HG03025 (cell line): ENCODE measurements at regions not wholly inside any gene's neighbourhood (a gene's known extent, or its start where the extent isn't known, plus 50 kb on each side); places are given as distances from the start of the nearest gene placed in this dataset.

Experiments
- ATAC-seq: cut with Tn5 transposase; IDR thresholded peaks from one replicate; pipeline ENCODE4 v1.9.1; 2021; ENCODE audit warnings: mild to moderate bottlenecking, moderate library complexity; ENCODE audit not compliant: unreplicated experiment, low FRiP score

DNA sequence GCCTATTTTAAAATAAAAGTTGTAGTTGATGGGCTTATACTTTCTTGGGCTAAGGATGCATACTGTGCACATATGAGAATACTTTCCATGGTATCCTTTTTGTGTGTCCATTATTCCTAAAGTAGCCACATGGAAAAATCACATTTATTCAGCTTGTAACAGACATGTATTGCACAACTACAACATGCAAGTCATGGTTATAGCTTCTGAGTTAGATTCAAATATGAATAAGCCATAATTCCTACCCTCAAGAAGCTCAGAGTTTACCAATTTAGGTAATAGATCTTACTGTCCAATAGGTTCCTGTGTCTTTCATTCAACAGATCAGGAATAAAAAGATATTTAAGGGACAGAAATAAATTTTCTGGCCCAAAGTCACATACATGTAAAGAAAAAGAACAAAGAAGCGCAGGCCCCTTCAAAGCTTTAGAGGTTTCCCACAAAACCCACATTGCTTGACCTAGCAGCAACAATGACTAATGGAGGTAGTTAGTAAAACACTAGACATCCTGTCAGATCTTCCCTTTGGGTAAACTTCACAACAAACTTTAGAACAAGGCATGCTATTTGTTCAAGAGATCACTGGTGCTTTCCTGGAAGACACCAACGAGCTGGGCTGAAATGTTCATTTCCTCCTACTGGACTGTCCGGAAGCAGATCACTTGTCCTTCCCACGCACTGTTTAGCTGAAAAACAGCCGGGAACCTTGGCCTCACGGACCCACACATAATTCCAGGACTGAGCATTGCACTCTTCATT is 78.4 kb upstream of the ITGA1 start:
- no peak for ATAC-seq

DNA sequence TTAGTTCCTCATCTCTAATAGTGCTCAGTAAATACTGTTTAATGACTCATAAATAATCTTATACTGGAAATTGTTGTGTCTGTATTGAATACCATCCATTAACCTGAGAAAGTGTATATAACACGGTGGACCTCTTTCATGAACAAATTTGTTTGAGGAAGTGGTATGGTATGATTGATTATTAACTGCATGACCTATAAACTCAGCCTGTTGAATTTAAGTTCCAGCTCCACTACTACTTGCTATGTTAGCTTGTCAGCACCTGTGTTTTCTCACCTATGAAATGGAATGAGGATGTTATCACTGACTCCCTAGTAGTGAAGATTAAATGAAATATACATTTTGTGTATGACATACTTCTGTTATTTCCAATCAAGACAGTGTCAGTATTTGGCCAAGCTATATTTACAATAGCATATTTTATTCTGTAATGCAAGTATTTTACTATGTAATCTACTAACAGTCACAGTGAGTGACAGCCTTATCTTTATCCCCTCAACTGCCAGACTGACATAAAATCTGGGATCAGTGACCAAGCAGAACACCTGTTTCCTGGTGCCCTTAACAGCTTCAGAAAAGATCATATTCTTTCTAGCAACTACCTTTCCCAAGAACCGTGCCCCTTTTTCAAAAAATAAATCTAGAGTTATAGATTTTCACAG is 77.3 kb upstream of the ITGA1 start:
- no peak for ATAC-seq

DNA sequence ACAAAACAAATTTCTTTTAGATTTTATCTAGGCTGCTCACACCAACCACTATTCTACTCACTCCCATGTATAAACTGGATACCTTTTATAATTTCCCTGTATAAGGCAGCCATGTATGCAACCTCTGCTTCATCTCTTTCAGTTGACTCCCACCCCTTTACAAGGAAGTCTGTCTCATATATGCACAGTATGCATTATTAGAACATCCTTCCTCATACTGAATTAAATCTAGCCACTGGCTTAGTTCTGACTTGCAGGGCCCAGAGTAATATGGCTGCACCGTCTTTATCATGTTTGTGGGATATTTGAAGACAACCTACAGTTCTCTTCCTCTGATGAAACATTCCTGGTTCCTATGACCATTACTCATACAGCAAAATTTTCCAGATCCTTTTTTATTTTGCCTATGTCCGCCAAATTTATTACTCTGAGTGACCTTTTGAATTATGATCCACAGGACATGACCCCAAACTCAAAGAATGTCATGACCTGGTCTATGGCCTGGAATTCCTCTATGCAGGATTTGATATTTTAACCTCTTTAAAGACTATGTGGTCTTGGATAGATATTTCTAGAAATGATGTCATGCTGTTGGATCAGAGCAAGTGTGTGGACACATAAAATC is 76.6 kb upstream of the ITGA1 start:
- no peak for ATAC-seq

DNA sequence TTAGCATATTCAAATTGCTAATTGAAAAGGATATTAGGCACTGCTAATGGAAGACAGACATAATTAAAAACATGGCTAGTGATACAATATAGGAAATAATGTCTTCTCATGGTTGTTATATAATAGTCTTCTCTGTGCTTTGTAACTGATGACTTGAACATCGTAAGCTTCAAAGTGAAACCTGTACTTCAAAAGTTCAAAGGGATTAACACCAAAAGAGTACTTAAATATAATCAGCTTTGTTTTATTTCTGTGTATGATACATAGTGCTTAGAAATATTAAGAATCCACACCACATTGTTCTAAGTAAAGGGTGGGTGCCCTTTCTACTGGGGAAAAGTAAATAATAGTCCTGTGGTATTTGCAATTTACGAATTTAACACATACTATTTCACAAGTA is 75.4 kb upstream of the ITGA1 start:
- no peak for ATAC-seq

DNA sequence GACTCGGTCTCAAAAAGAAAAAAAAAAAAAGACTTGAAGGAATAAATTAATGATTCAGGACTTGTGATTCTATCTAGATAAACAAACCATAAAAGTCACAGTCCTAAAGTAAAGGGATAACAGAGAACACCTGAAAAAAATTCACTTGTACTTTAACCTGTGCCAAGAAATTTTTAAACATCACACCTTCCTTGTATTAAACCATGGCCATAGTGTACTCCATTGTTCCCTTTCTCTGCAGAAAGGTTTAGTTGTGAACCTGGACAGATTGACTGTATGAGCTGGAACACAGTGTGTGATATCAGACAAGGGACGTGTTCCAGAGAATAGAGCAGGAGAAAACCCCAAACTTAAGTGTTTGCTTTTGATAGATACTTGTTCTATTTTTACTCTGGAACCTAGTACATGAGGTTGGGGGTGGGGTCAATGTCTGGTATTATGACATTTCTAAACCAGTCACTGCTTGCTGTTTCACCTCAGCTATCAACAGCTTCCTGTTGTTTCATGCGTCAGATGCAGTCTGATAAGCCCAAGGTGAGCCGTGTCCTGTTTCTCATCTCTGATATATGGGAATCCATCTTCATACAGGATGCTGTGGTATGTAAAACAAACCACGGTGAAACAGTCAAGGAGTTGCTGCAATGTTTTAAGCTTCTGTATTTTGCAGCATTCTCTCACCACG is 62.5 kb upstream of the ITGA1 start:
- ATAC-seq: peak; percentile 75

DNA sequence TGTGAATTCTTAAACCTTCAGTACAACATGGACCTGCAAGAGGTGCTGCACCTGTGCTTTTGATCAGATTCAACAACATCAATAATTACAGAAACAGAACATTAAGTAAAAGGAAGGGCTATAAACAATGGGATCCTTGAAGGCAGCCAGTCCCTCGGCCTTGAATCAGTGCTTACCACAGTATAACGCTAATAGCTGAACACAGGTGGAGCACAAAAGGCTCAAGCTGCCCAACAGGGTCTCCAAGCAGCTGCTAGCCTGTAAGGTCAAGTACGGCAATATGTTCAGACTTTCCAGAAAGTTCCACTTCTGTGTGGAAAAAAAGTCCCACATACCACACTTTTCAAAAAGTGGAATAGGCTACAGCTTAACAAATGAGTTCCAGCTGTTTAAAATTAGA is 61.9 kb upstream of the ITGA1 start:
- no peak for ATAC-seq

DNA sequence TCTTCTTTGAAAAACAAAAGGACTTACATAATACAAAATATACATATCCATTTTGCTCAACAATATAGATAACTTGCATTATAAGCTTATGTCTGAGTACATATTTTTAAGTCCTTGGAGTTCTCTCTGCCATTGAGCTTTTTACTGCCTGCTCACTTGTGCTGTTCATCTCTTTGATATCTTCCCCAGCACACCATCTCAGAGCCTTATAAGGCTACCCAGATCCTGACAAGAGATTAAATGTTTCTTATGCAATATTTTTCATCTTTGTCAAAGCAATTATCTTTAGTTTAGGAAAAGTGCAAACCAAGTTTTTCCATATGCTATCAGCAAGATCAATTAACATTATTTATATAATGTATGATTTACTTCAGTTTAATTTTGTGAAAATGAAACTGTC is 60.7 kb upstream of the ITGA1 start:
- ATAC-seq: no peak

DNA sequence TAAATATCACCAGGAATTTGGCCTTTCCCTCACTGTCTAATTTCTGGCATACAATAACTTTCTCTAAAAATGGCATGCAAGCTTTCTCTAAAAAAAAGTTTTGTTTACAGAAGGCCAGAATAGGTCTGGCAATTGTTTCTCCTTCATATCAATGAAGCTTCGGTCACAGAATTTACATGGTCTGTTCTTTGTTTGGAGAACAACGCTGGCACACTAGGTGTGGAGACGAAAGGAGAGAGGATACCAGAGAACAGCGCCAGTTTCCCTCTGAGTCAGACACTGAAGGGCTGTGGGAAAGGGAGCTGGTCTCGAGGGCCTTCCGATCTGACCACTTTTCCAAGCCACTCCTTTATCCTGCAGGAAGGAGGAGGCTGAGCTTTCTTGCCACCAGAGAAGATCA is 60.1 kb upstream of the ITGA1 start:
- ATAC-seq: no peak

DNA sequence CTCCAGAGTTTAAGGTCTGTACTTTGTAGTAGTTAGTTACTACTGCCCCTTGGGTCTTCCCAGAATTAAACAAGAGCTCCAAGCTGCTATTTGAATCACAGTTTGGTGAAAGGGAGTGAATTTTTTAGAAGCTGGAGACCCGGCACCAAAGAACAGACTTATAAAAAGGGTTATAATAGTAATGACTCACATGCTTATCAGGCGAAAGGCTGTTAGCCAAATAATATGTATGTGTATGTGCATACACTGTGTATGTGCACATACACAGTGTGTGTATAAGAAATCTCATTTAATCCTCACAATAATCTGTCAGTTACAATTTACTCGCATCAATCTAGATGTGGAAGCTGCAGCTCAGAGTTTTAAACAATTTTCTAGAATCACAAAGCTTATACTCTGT is 59.5 kb upstream of the ITGA1 start:
- ATAC-seq: no peak

DNA sequence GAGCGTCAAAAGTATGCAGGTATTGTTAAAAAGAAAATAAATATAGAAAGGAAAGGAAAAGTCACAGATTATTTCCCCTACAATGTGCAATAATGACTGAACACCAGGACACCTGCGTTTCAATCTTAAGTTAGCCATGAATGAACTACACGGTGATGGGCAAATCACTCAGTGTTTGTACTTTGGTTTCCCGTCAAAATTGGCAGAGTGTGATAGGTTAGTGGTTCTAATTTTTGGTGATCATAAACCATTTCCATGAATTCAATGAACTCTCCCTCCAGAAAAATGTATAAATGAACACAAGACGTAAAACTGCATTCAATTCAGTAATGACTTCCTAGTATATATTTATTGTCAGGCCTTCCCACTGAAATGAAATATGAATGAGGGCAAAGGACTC is 59.0 kb upstream of the ITGA1 start:
- ATAC-seq: no peak

DNA sequence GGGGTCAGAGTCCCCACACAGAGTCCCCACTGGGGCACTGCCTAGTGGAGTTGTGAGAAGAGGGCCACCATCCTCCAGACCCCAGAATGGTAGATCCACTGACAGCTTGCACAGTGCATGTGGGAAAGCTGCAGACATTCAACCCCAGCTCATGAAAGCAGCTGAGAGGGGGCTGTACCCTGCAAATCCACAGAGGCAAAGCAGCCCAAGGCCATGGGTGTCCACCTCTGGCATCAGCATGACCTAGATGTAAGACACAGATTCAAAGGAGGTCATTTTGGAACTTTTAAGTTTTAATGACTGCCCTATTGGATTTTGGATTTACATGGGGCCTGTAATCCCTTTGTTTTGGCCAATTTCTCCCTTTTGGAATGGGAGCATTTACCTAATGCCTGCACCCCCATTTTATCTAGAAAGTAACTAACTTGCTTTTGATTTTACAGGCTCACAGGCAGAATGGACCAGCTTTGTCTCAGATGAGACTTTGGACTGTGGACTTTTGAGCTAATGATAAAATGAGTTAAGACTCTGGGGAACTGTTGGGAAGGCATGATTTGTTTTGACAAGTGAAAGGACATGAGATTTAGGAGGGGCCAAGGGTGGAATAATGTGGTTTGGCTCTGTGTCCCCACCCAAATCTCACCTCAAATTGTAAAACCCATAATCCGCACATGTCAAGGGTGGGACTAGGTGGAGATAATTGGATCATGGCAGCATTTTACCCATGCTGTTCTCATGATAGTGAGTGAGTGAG is 56.3 kb upstream of the ITGA1 start:
- no peak for ATAC-seq

DNA sequence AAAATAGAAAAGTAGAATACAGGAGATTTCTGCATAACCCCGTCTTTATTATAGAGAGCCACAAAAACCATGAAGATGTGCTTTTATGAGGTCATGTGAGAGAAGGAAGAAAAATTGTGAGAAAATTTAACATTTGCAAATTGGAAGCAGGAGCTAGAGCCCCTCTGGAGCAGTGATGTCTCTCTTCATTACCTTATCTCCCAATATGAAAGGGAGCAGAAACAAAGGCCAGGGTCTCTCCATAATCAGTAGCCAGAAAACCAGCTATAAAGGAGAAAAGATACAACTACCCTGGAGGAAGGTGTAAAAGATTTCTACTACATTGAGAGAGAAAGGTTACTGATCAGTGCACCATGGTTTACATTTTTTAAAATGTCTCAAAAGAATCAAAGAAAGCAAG is 53.2 kb upstream of the ITGA1 start:
- ATAC-seq: no peak

DNA sequence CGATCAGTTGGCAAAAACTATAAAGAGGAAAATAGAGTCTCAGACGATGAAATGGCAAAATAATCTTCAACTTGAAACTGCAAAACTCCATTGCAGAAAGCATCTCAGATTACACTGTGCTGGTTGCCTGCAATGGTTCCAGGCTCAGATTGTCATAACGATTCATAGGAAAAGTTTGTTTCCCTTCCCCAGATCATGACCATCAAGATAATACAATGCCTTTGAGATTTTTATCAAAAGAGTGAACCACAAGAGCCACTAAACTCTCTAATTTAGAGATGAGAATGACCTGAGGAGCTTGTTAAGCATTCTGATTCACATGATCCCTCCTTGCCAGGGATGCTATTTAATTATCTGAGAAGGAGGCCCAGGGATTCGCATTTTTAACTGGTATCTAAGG is 52.6 kb upstream of the ITGA1 start:
- ATAC-seq: no peak
